ENCODE measurements at regions not wholly inside any gene's neighbourhood (a gene's known extent, or its start where the extent isn't known, plus 50 kb on each side); places are given as distances from the start of the nearest gene placed in this dataset.

DNA sequence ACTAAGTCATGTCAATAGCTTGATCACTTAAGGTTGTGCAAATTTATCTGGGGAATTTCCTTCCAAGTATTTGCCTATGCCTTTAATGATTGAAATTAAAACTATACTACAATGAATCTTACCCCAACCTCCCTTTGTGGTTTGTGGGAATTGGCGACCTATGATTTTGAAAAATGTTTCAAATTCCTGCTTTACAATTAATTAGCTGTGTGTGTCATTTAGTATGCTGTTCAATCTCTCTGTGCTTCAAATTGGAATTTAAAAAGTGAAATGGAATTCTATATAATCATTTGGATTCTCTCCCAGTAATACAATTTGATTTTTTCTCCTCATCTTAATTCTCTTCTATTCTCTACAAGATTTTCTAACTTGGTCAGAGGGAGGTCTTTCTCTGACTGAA is 2319.5 kb downstream of the ARAP2 start:
- intact Hi-C loops (cut with micrococcal nuclease; ENCODE audit: unreplicated experiment): no loop called here
- no peaks in the 10 kb centered on the region for H3K9me2 ChIP-seq (ENCODE audit: insufficient read depth, low read length)
- no peaks in the 10 kb centered on the region for H4K20me1 ChIP-seq (ENCODE audit: insufficient read depth, low read length)
- ChIA-PET POLR2A (no interaction called here), CTCF (ENCODE audit: unreplicated experiment) (no interaction called here)
- H3K9me3 ChIP-seq (ENCODE audit: low read length): 0 out of 2 replicates have a peak, but pooled peaks cover 3% of the 10 kb centered on the region
- no peaks in the 10 kb centered on the region for H3K4me1 ChIP-seq (ENCODE audit: insufficient read depth, low read length, poor library complexity, severe bottlenecking)
- H3K4me3 ChIP-seq (ENCODE audit: low read depth, low read length, poor library complexity, severe bottlenecking): no peak overlapping the region
- H3K79me2 ChIP-seq (ENCODE audit: insufficient read depth, low read depth, low read length): no peaks in the 10 kb centered on the region
- no peak overlapping the region for H3K4me2 ChIP-seq (ENCODE audit: low read length)
- BruUV-seq (replicated peaks): no TSS peak
- no peak overlapping the region for H3K27ac ChIP-seq (ENCODE audit: low read depth, low read length, poor library complexity, severe bottlenecking)
- no peak for TF ChIP-seq EZH2phosphoT487 (IDR thresholded peaks at IDR 0.05; ENCODE audit: borderline replicate concordance, low read depth, low read length)
- TF ChIP-seq, protein P1, sequence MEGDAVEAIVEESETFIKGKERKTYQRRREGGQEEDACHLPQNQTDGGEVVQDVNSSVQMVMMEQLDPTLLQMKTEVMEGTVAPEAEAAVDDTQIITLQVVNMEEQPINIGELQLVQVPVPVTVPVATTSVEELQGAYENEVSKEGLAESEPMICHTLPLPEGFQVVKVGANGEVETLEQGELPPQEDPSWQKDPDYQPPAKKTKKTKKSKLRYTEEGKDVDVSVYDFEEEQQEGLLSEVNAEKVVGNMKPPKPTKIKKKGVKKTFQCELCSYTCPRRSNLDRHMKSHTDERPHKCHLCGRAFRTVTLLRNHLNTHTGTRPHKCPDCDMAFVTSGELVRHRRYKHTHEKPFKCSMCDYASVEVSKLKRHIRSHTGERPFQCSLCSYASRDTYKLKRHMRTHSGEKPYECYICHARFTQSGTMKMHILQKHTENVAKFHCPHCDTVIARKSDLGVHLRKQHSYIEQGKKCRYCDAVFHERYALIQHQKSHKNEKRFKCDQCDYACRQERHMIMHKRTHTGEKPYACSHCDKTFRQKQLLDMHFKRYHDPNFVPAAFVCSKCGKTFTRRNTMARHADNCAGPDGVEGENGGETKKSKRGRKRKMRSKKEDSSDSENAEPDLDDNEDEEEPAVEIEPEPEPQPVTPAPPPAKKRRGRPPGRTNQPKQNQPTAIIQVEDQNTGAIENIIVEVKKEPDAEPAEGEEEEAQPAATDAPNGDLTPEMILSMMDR (conservative IDR thresholded peaks at IDR 0.05; ENCODE audit: low read length): no peak
- DNase-seq (ENCODE audit: low spot score): no peak
- H3K36me3 ChIP-seq (ENCODE audit: insufficient read depth, low read length): no peaks in the 10 kb centered on the region
- no peak overlapping the region for H2AFZ ChIP-seq (ENCODE audit: low read length)

DNA sequence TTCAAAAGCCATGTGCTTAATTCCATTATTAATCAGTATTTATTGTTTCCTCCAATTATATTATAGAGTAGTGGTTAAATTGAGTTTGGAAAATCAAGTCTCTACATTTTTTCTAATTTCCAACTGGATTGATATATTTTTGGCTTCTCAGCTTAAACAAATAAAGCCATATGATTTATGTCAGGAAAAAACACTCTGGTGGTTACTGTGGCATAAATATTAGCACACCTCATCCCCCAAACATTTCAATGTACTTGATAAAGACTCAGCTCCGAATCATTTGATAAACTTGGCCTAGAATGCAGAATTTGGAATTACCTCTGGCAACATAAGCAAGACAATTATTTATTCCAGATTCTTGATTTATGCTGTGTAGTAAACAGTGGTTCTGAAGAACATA is 2313.8 kb downstream of the ARAP2 start:
- Histone ChIP-seq H3K36me3 (ENCODE audit: insufficient read depth, low read length) (no peaks in the 10 kb centered on the region), H3K4me1 (ENCODE audit: insufficient read depth, low read length, poor library complexity, severe bottlenecking) (no peaks in the 10 kb centered on the region), H3K4me2 (ENCODE audit: low read length) (no peak overlapping the region), H3K9me2 (ENCODE audit: insufficient read depth, low read length) (no peaks in the 10 kb centered on the region), H3K4me3 (ENCODE audit: low read depth, low read length, poor library complexity, severe bottlenecking) (no peak overlapping the region), H3K27ac (ENCODE audit: low read depth, low read length, poor library complexity, severe bottlenecking) (no peak overlapping the region), H4K20me1 (ENCODE audit: insufficient read depth, low read length) (no peaks in the 10 kb centered on the region), H3K9me3 (ENCODE audit: low read length) (no peaks in the 10 kb centered on the region; the same call in 1 of the 2 replicates), H2AFZ (ENCODE audit: low read length) (no peak overlapping the region), H3K79me2 (ENCODE audit: insufficient read depth, low read depth, low read length) (no peaks in the 10 kb centered on the region)
- BruUV-seq (replicated peaks): no TSS peak
- CTCF ChIA-PET (ENCODE audit: unreplicated experiment): no interaction called here
- DNase-seq (ENCODE audit: low spot score): no peak
- POLR2A ChIA-PET: interaction anchor here (1.2 kb wide), 1 partner anchor 46 kb away, joined by 3 read pairs; no protein-coding TSS in a partner anchor
- intact Hi-C loops (cut with micrococcal nuclease; ENCODE audit: unreplicated experiment): no loop called here
- no peak for TF ChIP-seq EZH2phosphoT487 (IDR thresholded peaks at IDR 0.05; ENCODE audit: borderline replicate concordance, low read depth, low read length)
- TF ChIP-seq, protein P1 (conservative IDR thresholded peaks at IDR 0.05; ENCODE audit: low read length): no peak

DNA sequence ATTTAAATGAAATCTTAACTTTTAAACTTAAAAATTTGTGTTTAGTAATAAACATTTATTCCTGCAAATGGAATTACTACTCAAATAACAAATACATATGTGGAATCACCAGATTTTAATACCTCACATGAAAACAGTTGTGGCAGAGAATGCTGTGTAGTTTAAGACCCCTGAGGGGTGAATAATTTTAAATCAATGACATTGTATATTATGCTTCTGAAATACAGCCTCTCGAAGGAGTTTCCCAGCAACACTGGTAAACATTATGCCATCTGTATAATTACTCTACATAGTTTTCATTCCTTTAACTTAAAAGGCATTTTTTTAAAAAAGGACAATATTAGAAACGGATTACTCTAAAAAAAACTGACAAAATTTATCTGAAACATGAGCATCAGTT is 2313.3 kb downstream of the ARAP2 start:
- intact Hi-C loops (cut with micrococcal nuclease; ENCODE audit: unreplicated experiment): no loop called here
- Histone ChIP-seq H3K4me2 (ENCODE audit: low read length) (no peak overlapping the region), H3K4me1 (ENCODE audit: insufficient read depth, low read length, poor library complexity, severe bottlenecking) (no peaks in the 10 kb centered on the region), H3K9me2 (ENCODE audit: insufficient read depth, low read length) (no peaks in the 10 kb centered on the region), H3K9me3 (ENCODE audit: low read length) (no peaks in the 10 kb centered on the region; the same call in 1 of the 2 replicates), H3K27ac (ENCODE audit: low read depth, low read length, poor library complexity, severe bottlenecking) (no peak overlapping the region), H3K79me2 (ENCODE audit: insufficient read depth, low read depth, low read length) (no peaks in the 10 kb centered on the region), H2AFZ (ENCODE audit: low read length) (no peak overlapping the region), H3K4me3 (ENCODE audit: low read depth, low read length, poor library complexity, severe bottlenecking) (no peak overlapping the region), H3K36me3 (ENCODE audit: insufficient read depth, low read length) (no peaks in the 10 kb centered on the region), H4K20me1 (ENCODE audit: insufficient read depth, low read length) (no peaks in the 10 kb centered on the region)
- no TSS peak for BruUV-seq (replicated peaks)
- TF ChIP-seq EZH2phosphoT487 (IDR thresholded peaks at IDR 0.05; ENCODE audit: borderline replicate concordance, low read depth, low read length): no peak
- TF ChIP-seq, protein P1 (conservative IDR thresholded peaks at IDR 0.05; ENCODE audit: low read length): no peak
- ChIA-PET POLR2A (no interaction called here), CTCF (ENCODE audit: unreplicated experiment) (no interaction called here)
- DNase-seq (ENCODE audit: low spot score): no peak
